Stimulated activated CD4-positive, alpha-beta T cell treated with anti-CD3 and anti-CD28 coated beads, Interleukin-4, amount 100 ng/mL, for 24 hours (primary cell): ENCODE measurements at regions not wholly inside any gene's neighbourhood (a gene's known extent, or its start where the extent isn't known, plus 50 kb on each side); places are given as distances from the start of the nearest gene placed in this dataset.

Experiments
- DNase-seq: peaks from one replicate; pipeline ENCODE4 v3.0.0-alpha.2; 2020

DNA sequence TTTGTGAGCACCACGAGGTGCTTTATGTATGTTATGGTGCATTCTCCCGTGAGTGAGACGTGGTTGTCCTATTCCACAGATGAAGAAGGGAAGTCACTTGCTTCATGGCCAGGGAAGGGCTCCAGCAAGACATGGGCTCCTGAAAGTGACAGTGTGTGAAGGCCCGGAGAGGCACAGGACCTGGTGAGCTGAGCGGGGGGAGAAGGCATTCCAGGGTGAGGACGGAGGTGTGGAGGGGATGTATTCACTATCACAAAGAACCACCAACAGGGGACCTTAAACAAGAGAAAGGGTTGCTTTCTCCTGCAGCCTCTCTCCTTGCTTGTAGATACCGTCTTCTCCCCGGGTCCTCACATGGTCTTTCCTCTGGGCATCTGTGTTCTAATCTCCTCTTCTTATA lies 139.1 kb downstream of the FBLN2 start:
- no peak for DNase-seq
